H1 (cell line): ENCODE measurements at regions not wholly inside any gene's neighbourhood (a gene's known extent, or its start where the extent isn't known, plus 50 kb on each side); places are given as distances from the start of the nearest gene placed in this dataset.
"Not testable (repeated sequence)": the region's sequence is repeated elsewhere in the genome, so short reads cannot be mapped to it uniquely, and the experiment has no call there.

Experiments used
- CTCF ChIA-PET: fragments of 300-600 bp; sonication (Branson Sonifier 250); formaldehyde crosslinking; loops from one replicate; lab custom pipeline; 2021; ENCODE audit not compliant: partially characterized antibody; lab: Charles Lee
- POLR2A ChIA-PET: fragments of 300-600 bp; sonication (Branson Sonifier 250); formaldehyde crosslinking; loops from one replicate; lab custom pipeline; 2021; ENCODE audit warnings: inconsistent platforms; ENCODE audit not compliant: partially characterized antibody; lab: Charles Lee
- DNase-seq, 2 experiments: peaks; one replicate each; pipeline versions ENCODE4 v3.0.0 to v3.0.0-alpha.2; 2010 to 2022; ENCODE audit warnings: low spot score in 2 of 2, low read depth in 1 of 2, mixed read lengths in 1 of 2
- FAIRE-seq: peaks from 2 replicates; lab custom pipeline; 2011; peaks lifted over from hg19 to GRCh38; lab: Jason Lieb, UNC
- H2AFZ ChIP-seq: 2 replicates; pipeline ENCODE4 v1.8.1; 2012; ENCODE audit warnings: low read length, inconsistent platforms
- H2AK5ac ChIP-seq: 2 replicates; pipeline ENCODE4 v1.6.1; 2013; ENCODE audit warnings: low read depth, low read length
- H2BK120ac ChIP-seq: replicated peaks from 2 replicates; pipeline ENCODE3; 2013; ENCODE audit warnings: low read depth, low read length, inconsistent platforms
- H2BK12ac ChIP-seq: 2 replicates; pipeline ENCODE4 v1.6.1; 2013; ENCODE audit warnings: low read depth, low read length
- H2BK15ac ChIP-seq: 2 replicates; pipeline ENCODE4 v1.6.1; 2013; ENCODE audit warnings: low read length
- H2BK20ac ChIP-seq: 2 replicates; pipeline ENCODE4 v1.6.1; 2013; ENCODE audit warnings: low read length
- H2BK5ac ChIP-seq: 2 replicates; pipeline ENCODE4 v1.6.1; 2013; ENCODE audit warnings: low read depth, low read length
- H3K14ac ChIP-seq: 2 replicates; pipeline ENCODE4 v1.6.1; 2013; ENCODE audit warnings: inconsistent platforms; ENCODE audit not compliant: insufficient read length
- H3K18ac ChIP-seq: 2 replicates; pipeline ENCODE4 v1.6.1; 2013; ENCODE audit warnings: low read length; ENCODE audit errors: extremely low read depth
- H3K23ac ChIP-seq: 2 replicates; pipeline ENCODE4 v1.6.1; 2013; ENCODE audit warnings: inconsistent platforms; ENCODE audit not compliant: insufficient read length
- H3K23me2 ChIP-seq: 2 replicates; pipeline ENCODE4 v1.6.1; 2013; ENCODE audit warnings: low read depth, low read length
- H3K27ac ChIP-seq: 2 replicates; pipeline ENCODE4 v1.6.1; 2011; ENCODE audit warnings: low read depth, low read length, inconsistent platforms
- H3K27me3 ChIP-seq, 4 experiments: replicated peaks in 1 of 4; 1 replicate in 1 of 4; 2 replicates in 3 of 4; pipeline versions ENCODE4 v1.6.1 to v1.8.1; 2011 to 2013; ENCODE audit warnings: low read length in 3 of 4, mild to moderate bottlenecking in 3 of 4, inconsistent platforms in 2 of 4, mixed read lengths in 2 of 4, moderate library complexity in 1 of 4; ENCODE audit not compliant: control insufficient read depth in 3 of 4, insufficient read depth in 3 of 4; ENCODE audit errors: extremely low read depth in 1 of 4
- H3K36me3 ChIP-seq, 4 experiments: 2 replicates each; pipeline versions ENCODE4 v1.6.1 to v1.8.1; 2011 to 2013; ENCODE audit warnings: mild to moderate bottlenecking in 4 of 4, low read length in 3 of 4, moderate library complexity in 2 of 4, control low read depth in 1 of 4, inconsistent platforms in 1 of 4; ENCODE audit not compliant: insufficient read depth in 4 of 4, control insufficient read depth in 2 of 4
- H3K4ac ChIP-seq: replicated peaks from 2 replicates; pipeline ENCODE3; 2013; ENCODE audit warnings: low read length, low read depth, mixed read lengths, inconsistent platforms; ENCODE audit not compliant: insufficient read length
- H3K4me1 ChIP-seq, 4 experiments: replicated peaks in 1 of 4; 1 replicate in 1 of 4; 2 replicates in 3 of 4; pipeline versions ENCODE4 v1.6.1 to v1.8.1; 2011 to 2013; ENCODE audit warnings: low read length in 3 of 4, inconsistent platforms in 2 of 4, mixed read lengths in 1 of 4; ENCODE audit not compliant: insufficient read depth in 4 of 4, control insufficient read depth in 3 of 4
- H3K4me2 ChIP-seq, 2 experiments: 2 replicates each; pipeline versions ENCODE4 v1.6.1 to v1.8.1; 2011 to 2013; ENCODE audit warnings: low read depth in 2 of 2, low read length in 2 of 2, control low read depth in 1 of 2, inconsistent platforms in 1 of 2, mild to moderate bottlenecking in 1 of 2; ENCODE audit not compliant: insufficient read depth in 1 of 2
- H3K4me3 ChIP-seq, 4 experiments: fragments of 200-600, 300-600 bp in 1 of 4; sonication (generic), shearing (Covaris generic), sonication (Bioruptor Twin) in 1 of 4; 2 replicates each; pipeline versions ENCODE4 v1.5.1 to v1.8.1; 2011 to 2016; ENCODE audit warnings: low read length in 4 of 4, low read depth in 3 of 4, control low read depth in 2 of 4, inconsistent platforms in 2 of 4, mild to moderate bottlenecking in 2 of 4, mixed read lengths in 1 of 4, moderate library complexity in 1 of 4; ENCODE audit not compliant: insufficient read depth in 2 of 4; ENCODE audit errors: extremely low read depth in 1 of 4
- H3K56ac ChIP-seq: replicated peaks from 2 replicates; pipeline ENCODE3; 2013; ENCODE audit warnings: low read depth, mild to moderate bottlenecking, mixed read lengths, low read length, inconsistent platforms; ENCODE audit not compliant: insufficient read length
- H3K79me1 ChIP-seq: 2 replicates; pipeline ENCODE4 v1.6.1; 2013; ENCODE audit warnings: low read depth, low read length, control low read depth
- H3K79me2 ChIP-seq, 2 experiments: 2 replicates each; pipeline versions ENCODE4 v1.6.1 to v1.8.1; 2012 to 2013; ENCODE audit warnings: low read length in 2 of 2, mild to moderate bottlenecking in 2 of 2, inconsistent platforms in 1 of 2; ENCODE audit not compliant: insufficient read depth in 2 of 2, control insufficient read depth in 1 of 2
- H3K9ac ChIP-seq, 4 experiments: replicated peaks in 1 of 4; 1 replicate in 1 of 4; 2 replicates in 3 of 4; pipeline versions ENCODE4 v1.6.1 to v1.8.1; 2011 to 2013; ENCODE audit warnings: low read depth in 3 of 4, low read length in 3 of 4, control low read depth in 2 of 4, mild to moderate bottlenecking in 2 of 4, moderate library complexity in 2 of 4, inconsistent platforms in 1 of 4; ENCODE audit errors: extremely low read depth in 1 of 4
- H3K9me3 ChIP-seq, 2 experiments: 2 replicates each; pipeline versions ENCODE4 v1.6.1 to v1.8.1; 2012 to 2013; ENCODE audit warnings: mild to moderate bottlenecking in 2 of 2, moderate library complexity in 2 of 2, control low read depth in 1 of 2, inconsistent platforms in 1 of 2, low read depth in 1 of 2, low read length in 1 of 2, mixed read lengths in 1 of 2; ENCODE audit not compliant: insufficient read depth in 2 of 2
- H4K20me1 ChIP-seq, 2 experiments: replicated peaks in 1 of 2; 2 replicates each; pipeline versions ENCODE3 to v1.8.1; 2011 to 2013; ENCODE audit warnings: inconsistent platforms in 2 of 2, low read length in 2 of 2, mild to moderate bottlenecking in 1 of 2; ENCODE audit not compliant: insufficient read depth in 2 of 2, control insufficient read depth in 1 of 2
- H4K5ac ChIP-seq: 2 replicates; pipeline ENCODE4 v1.6.1; 2013; ENCODE audit warnings: low read length, low read depth, mixed read lengths, inconsistent platforms; ENCODE audit not compliant: insufficient read length
- H4K8ac ChIP-seq: 2 replicates; pipeline ENCODE4 v1.8.0; 2013; ENCODE audit warnings: mild to moderate bottlenecking, moderate library complexity, low read length, inconsistent platforms; ENCODE audit not compliant: insufficient read depth; ENCODE audit errors: extremely low read depth
- H4K91ac ChIP-seq: replicated peaks from 2 replicates; pipeline ENCODE3; 2013; ENCODE audit warnings: low read length, mixed read lengths, inconsistent platforms; ENCODE audit not compliant: insufficient read length
- WGBS, 2 experiments: shearing (Covaris generic) in 1 of 2; methylation state at CpG; one replicate each; pipeline versions ENCODE4 v1.1.6 to v1.1.7; 2013 to 2015; ENCODE audit warnings: low lambda C conversion rate in 2 of 2, mixed read lengths in 2 of 2, inconsistent platforms in 1 of 2, low coverage in 1 of 2, missing lambda C conversion rate in 1 of 2; ENCODE audit not compliant: insufficient replicate concordance in 2 of 2, insufficient coverage in 1 of 2, insufficient read length in 1 of 2; ENCODE audit errors: extremely low coverage in 1 of 2, missing lambda C conversion rate in 1 of 2; 5-methylcytosine and 5-hydroxymethylcytosine counted together

DNA sequence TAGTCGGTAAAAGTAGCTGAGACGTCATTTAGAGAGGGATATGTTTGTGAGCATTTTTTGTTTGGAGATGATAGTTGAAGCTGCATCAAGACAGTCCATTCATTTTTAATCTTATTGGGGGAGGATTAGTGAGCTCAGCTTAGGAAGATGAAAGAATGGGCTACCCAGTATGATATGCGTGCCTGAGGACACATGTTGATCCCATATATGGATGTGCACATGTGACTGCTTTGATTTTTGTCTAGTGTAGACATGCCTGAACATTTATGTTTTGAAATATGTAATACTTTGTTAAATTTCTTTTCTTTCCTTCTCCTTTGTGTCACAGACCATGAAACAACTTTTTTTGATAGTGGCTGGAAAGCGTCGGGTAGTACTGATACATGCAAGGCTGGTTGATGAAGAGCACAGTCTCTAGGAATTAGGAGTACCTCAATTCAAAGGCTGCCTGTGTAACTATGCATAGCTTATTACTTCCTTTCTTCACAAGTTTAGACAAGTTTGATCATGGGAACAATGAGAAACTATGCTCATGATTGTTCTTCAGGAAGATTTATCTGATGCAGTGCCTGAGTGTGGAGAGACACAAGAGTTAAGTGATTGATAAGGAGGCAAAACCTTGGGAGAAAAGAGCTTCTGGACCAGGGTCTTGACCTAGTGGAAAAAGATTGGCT, 62.1 kb upstream of the NUTM2F start:
- H2BK20ac ChIP-seq, H3K9me3 ChIP-seq, H3K79me1 ChIP-seq, H3K56ac ChIP-seq, DNase-seq, H3K36me3 ChIP-seq, H2BK12ac ChIP-seq, CTCF ChIA-PET, FAIRE-seq, H3K14ac ChIP-seq, H4K8ac ChIP-seq, H4K91ac ChIP-seq, H2BK15ac ChIP-seq, H3K18ac ChIP-seq, H3K27ac ChIP-seq, H4K5ac ChIP-seq, H3K4ac ChIP-seq, H2BK5ac ChIP-seq, H3K23me2 ChIP-seq, H3K4me2 ChIP-seq, H3K23ac ChIP-seq, H3K27me3 ChIP-seq, H2AFZ ChIP-seq, H3K4me3 ChIP-seq, POLR2A ChIA-PET, H2BK120ac ChIP-seq, H4K20me1 ChIP-seq, H3K9ac ChIP-seq, H3K4me1 ChIP-seq, H2AK5ac ChIP-seq: not testable (repeated sequence)
- 100% methylated on average over 3 of the region's 5 CpGs; no CpG with 5 or more reads in 1 of the 2 experiments for WGBS, 2 experiments
- peaks cover 0 to 36% of the 10 kb centered on the region in 2 experiments; a peak in 2 of 4 replicates for H3K79me2 ChIP-seq

DNA sequence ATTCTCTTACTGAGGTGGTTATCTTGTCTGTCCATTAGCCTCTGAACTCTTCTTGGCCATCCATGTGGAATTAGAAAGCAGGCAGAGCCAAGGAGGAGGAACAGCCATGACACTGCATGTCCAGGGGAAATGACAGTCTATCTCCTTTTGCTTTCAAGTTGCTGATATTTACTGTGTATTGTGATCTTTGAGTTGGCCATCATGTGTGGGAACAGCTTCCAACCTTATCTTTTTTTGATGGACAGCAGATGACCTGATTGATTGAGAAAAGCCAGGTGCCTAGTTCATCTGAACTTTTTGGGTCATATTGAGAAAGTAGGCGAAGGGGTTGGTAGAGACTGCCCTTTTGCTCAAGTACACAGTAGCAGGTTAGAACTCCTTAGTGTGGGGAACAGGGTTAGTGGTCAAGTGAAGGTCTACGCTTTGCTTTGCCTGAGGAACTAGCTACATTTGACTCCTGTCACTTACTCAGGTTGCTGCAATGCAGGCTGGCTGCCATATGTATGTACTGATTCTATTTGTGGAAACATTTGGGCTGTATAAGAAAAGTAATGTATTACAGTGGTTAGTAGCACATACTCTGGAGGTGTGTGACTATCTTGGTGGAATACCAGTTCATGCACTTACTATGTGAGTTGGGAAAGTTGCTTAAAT, 64.7 kb upstream of the NUTM2F start:
- H2AK5ac ChIP-seq, H2AFZ ChIP-seq, H4K5ac ChIP-seq, H2BK5ac ChIP-seq, H3K56ac ChIP-seq, H3K36me3 ChIP-seq, H4K91ac ChIP-seq, H4K20me1 ChIP-seq, H3K18ac ChIP-seq, CTCF ChIA-PET, H2BK20ac ChIP-seq, H3K4me2 ChIP-seq, DNase-seq, H2BK12ac ChIP-seq, H2BK120ac ChIP-seq, H3K14ac ChIP-seq, H3K23me2 ChIP-seq, H3K9ac ChIP-seq, H3K27me3 ChIP-seq, H3K9me3 ChIP-seq, H3K27ac ChIP-seq, H3K23ac ChIP-seq, H3K4me1 ChIP-seq, POLR2A ChIA-PET, H4K8ac ChIP-seq, H3K4me3 ChIP-seq, H3K79me1 ChIP-seq, H3K4ac ChIP-seq, H2BK15ac ChIP-seq: not testable (repeated sequence)
- peak; percentile 45 for FAIRE-seq
- H3K79me2 ChIP-seq: peaks cover 0 to 28% of the 10 kb centered on the region in 2 experiments; a peak in 2 of 4 replicates
- no CpG with 5 or more reads among the region's 2 CpGs for WGBS, 2 experiments
